Astrocyte of the spinal cord (primary cell): ENCODE measurements at regions not wholly inside any gene's neighbourhood (a gene's known extent, or its start where the extent isn't known, plus 50 kb on each side); places are given as distances from the start of the nearest gene placed in this dataset.

Experiments
- DNase-seq: peaks from one replicate; pipeline ENCODE4 v3.0.0; 2011; ENCODE audit warnings: low read depth, low spot score
- H3K4me3 ChIP-seq: 2 replicates; pipeline ENCODE4 v1.5.1; 2011; ENCODE audit warnings: low read depth, mild to moderate bottlenecking, low read length, moderate library complexity
- CTCF ChIP-seq: IDR thresholded peaks from 2 replicates; pipeline ENCODE4 v1.5.1; 2012; ENCODE audit warnings: low read depth, mild to moderate bottlenecking, low read length, inconsistent platforms
- in situ Hi-C: cut with HindIII; loops from 2 replicates; pipeline ENCODE4 v1.10.0; 2017; ENCODE audit warnings: low sequenced_read_pairs

GRCh38 chr2:79453918-79454317 is 58.9 kb upstream of the CTNNA2 start:
- no peak for TF ChIP-seq CTCF
- in situ Hi-C loops: no loop called here
- DNase-seq: no peak
- H3K4me3 ChIP-seq: no peak overlapping the region

- DNase-seq: no peak
- in situ Hi-C loops: no loop called here
- no peak for TF ChIP-seq CTCF
- H3K4me3 ChIP-seq: no peak overlapping the region
Observed at GRCh38 chr2:79452651-79453050, 60.2 kb upstream of the CTNNA2 start.

- no peak for DNase-seq
- in situ Hi-C loops: no loop called here
- no peak for TF ChIP-seq CTCF
- no peak overlapping the region for H3K4me3 ChIP-seq
Observed at GRCh38 chr2:79447463-79447862, 65.4 kb upstream of the CTNNA2 start.

GRCh38 chr2:79446313-79446712 is 66.5 kb upstream of the CTNNA2 start:
- H3K4me3 ChIP-seq: no peak overlapping the region
- in situ Hi-C loops: no loop called here
- TF ChIP-seq CTCF: no peak
- no peak for DNase-seq

- in situ Hi-C loops: no loop called here
- no peak for TF ChIP-seq CTCF
- H3K4me3 ChIP-seq: peak overlapping the region; percentile 4
- DNase-seq: peak; percentile 23
Observed at GRCh38 chr2:79437433-79438267, 75.2 kb upstream of the CTNNA2 start.

- TF ChIP-seq CTCF: no peak
- in situ Hi-C loops: no loop called here
- DNase-seq: no peak
- H3K4me3 ChIP-seq: no peak overlapping the region
Observed at GRCh38 chr2:79434362-79434761, 78.5 kb upstream of the CTNNA2 start.

GRCh38 chr2:79432731-79433146 is 80.1 kb upstream of the CTNNA2 start:
- H3K4me3 ChIP-seq: no peak overlapping the region
- in situ Hi-C loops: no loop called here
- no peak for TF ChIP-seq CTCF
- DNase-seq: no peak
